GM23338 (cell line): ENCODE measurements at regions not wholly inside any gene's neighbourhood (a gene's known extent, or its start where the extent isn't known, plus 50 kb on each side); places are given as distances from the start of the nearest gene placed in this dataset.

Experiments
- ATAC-seq: fragments of 200-7000 bp; cut with Tn5 transposase; 3 replicates; pipeline ENCODE4 v1.9.1; 2020
- DNase-seq: peaks from one replicate; pipeline ENCODE4 v3.0.0-alpha.2; 2015; ENCODE audit warnings: low spot score
- H2AFZ ChIP-seq: fragments of 200-600 bp; sonication (generic); 2 replicates; pipeline ENCODE4 v1.8.0; 2016; ENCODE audit warnings: antibody characterized with exemption, mild to moderate bottlenecking, moderate library complexity
- H3F3A ChIP-seq: fragments of 200-600 bp; sonication (generic); replicated peaks from 2 replicates; pipeline ENCODE4 v1.8.0; 2017; ENCODE audit warnings: antibody characterized with exemption, mixed run types, low read depth
- H3K27ac ChIP-seq: fragments of 200-600 bp; sonication (generic); 2 replicates; pipeline ENCODE4 v1.6.1; 2016; ENCODE audit warnings: low read depth
- H3K27me3 ChIP-seq: fragments of 200-600 bp; sonication (generic); 2 replicates; pipeline ENCODE4 v1.8.0; 2016; ENCODE audit warnings: mild to moderate bottlenecking, mixed run types, moderate library complexity; ENCODE audit not compliant: insufficient read depth
- H3K36me3 ChIP-seq: fragments of 200-600 bp; sonication (generic); 2 replicates; pipeline ENCODE4 v1.8.0; 2016; ENCODE audit warnings: mild to moderate bottlenecking; ENCODE audit not compliant: insufficient read depth
- H3K4me1 ChIP-seq: fragments of 200-600 bp; sonication (generic); 2 replicates; pipeline ENCODE4 v1.8.0; 2016; ENCODE audit warnings: mild to moderate bottlenecking, moderate library complexity; ENCODE audit not compliant: insufficient read depth
- H3K4me2 ChIP-seq: fragments of 200-600 bp; sonication (generic); 2 replicates; pipeline ENCODE4 v1.7.1; 2017; ENCODE audit warnings: mixed run types
- H3K4me3 ChIP-seq: fragments of 200-600 bp; sonication (generic); 2 replicates; pipeline ENCODE4 v1.6.1; 2016; ENCODE audit warnings: mixed run types
- H3K79me2 ChIP-seq: fragments of 200-600 bp; sonication (generic); replicated peaks from 2 replicates; pipeline ENCODE4 v1.8.0; 2017; ENCODE audit warnings: mild to moderate bottlenecking; ENCODE audit not compliant: insufficient read depth
- H3K9me2 ChIP-seq: fragments of 200-600 bp; sonication (generic); 2 replicates; pipeline ENCODE4 v1.8.0; 2017; ENCODE audit not compliant: insufficient read depth
- H4K20me1 ChIP-seq: fragments of 200-600 bp; sonication (generic); replicated peaks from 2 replicates; pipeline ENCODE4 v1.8.0; 2017; ENCODE audit warnings: mild to moderate bottlenecking; ENCODE audit not compliant: insufficient read depth
- H3K27ac Mint-ChIP-seq: 2 replicates; pipeline ENCODE4 v1.8.0; 2020; ENCODE audit warnings: inconsistent platforms, mild to moderate bottlenecking, moderate library complexity, mixed read lengths
- H3K27me3 Mint-ChIP-seq: 3 replicates; pipeline ENCODE4 v1.8.0; 2022; ENCODE audit warnings: low read depth, mild to moderate bottlenecking, moderate library complexity, mixed read lengths, inconsistent platforms; ENCODE audit not compliant: insufficient read depth, poor library complexity
- H3K36me3 Mint-ChIP-seq: 3 replicates; pipeline ENCODE4 v1.8.0; 2021; ENCODE audit warnings: low read depth, mild to moderate bottlenecking, inconsistent platforms, moderate library complexity, mixed read lengths
- H3K4me1 Mint-ChIP-seq: 3 replicates; pipeline ENCODE4 v1.8.0; 2020; ENCODE audit warnings: mild to moderate bottlenecking, inconsistent platforms, mixed read lengths
- H3K4me3 Mint-ChIP-seq: 3 replicates; pipeline ENCODE4 v1.8.0; 2021; ENCODE audit warnings: moderate library complexity, mild to moderate bottlenecking, inconsistent platforms, mixed read lengths
- H3K9me3 Mint-ChIP-seq: 3 replicates; pipeline ENCODE4 v1.8.0; 2020; ENCODE audit warnings: moderate library complexity, mild to moderate bottlenecking, inconsistent platforms, mixed read lengths
- CREB1 ChIP-seq: fragments of 250-450 bp; sonication (Bioruptor Pico); IDR thresholded peaks from 2 replicates; pipeline ENCODE4 v1.5.0; 2020; ENCODE audit warnings: low read depth, mild to moderate bottlenecking, moderate library complexity
- CTCF ChIP-seq, 2 experiments: fragments of 200-600 bp in 1 of 2; sonication (generic) in 1 of 2; conservative IDR thresholded peaks; 2 replicates each; pipeline versions ENCODE4 v1.5.1 to v1.6.1; 2016 to 2017; ENCODE audit warnings: antibody characterized with exemption in 2 of 2, low read depth in 2 of 2, mild to moderate bottlenecking in 2 of 2, moderate library complexity in 1 of 2
- EZH2 ChIP-seq: fragments of 200-600 bp; sonication (generic); IDR thresholded peaks from one replicate; pipeline ENCODE4 v1.8.0; 2017; ENCODE audit warnings: antibody characterized with exemption, mild to moderate bottlenecking, low read depth; ENCODE audit not compliant: unreplicated experiment
- JUNB ChIP-seq: IDR thresholded peaks from one replicate; pipeline ENCODE4 v1.6.1; 2016; ENCODE audit warnings: antibody characterized with exemption; ENCODE audit not compliant: unreplicated experiment
- NANOG ChIP-seq: IDR thresholded peaks from 2 replicates; pipeline ENCODE4 v1.6.1; 2016; ENCODE audit warnings: antibody characterized with exemption, borderline replicate concordance
- POLR2AphosphoS5 ChIP-seq: IDR thresholded peaks from 2 replicates; pipeline ENCODE4 v1.6.1; 2016; ENCODE audit warnings: antibody characterized with exemption, low read depth
- STAT1 ChIP-seq: IDR thresholded peaks from one replicate; pipeline ENCODE4 v1.6.1; 2016; ENCODE audit warnings: antibody characterized with exemption; ENCODE audit not compliant: unreplicated experiment
- ZNF114 ChIP-seq: fragments of 250-450 bp; sonication (Bioruptor Pico); IDR thresholded peaks from 2 replicates; pipeline ENCODE4 v1.5.0; 2020; ENCODE audit warnings: mild to moderate bottlenecking, moderate library complexity
- TF ChIP-seq, protein P1 (sequence below): fragments of 250-450 bp; sonication (Bioruptor Pico); IDR thresholded peaks from 2 replicates; pipeline ENCODE4 v1.5.0; 2020; ENCODE audit warnings: mild to moderate bottlenecking, moderate library complexity
- TF ChIP-seq, protein P2 (sequence below): IDR thresholded peaks from 2 replicates; pipeline ENCODE4 v1.6.1; 2016; ENCODE audit warnings: antibody characterized with exemption

- no peaks in the 10 kb centered on the region for H4K20me1 ChIP-seq
- no peak for DNase-seq
- H3K27ac ChIP-seq, result no peak overlapping the region
- no peak overlapping the region for H2AFZ ChIP-seq
- no peak for ATAC-seq
- no peaks in the 10 kb centered on the region for H3K79me2 ChIP-seq
- H3K4me1 Mint-ChIP-seq, result no peaks in the 10 kb centered on the region
- H3K4me1 ChIP-seq, result no peaks in the 10 kb centered on the region
- no peaks in the 10 kb centered on the region for H3K36me3 ChIP-seq
- TF ChIP-seq EZH2 (no peak), NANOG (no peak), CREB1 (no peak), CTCF (conservative IDR thresholded peaks at IDR 0.05; ENCODE audit: low read depth in 2 of 2) (no peak), STAT1 (no peak), JUNB (no peak), POLR2AphosphoS5 (no peak), ZNF114 (CRISPR knock-in tag) (no peak)
- TF ChIP-seq, protein P1, sequence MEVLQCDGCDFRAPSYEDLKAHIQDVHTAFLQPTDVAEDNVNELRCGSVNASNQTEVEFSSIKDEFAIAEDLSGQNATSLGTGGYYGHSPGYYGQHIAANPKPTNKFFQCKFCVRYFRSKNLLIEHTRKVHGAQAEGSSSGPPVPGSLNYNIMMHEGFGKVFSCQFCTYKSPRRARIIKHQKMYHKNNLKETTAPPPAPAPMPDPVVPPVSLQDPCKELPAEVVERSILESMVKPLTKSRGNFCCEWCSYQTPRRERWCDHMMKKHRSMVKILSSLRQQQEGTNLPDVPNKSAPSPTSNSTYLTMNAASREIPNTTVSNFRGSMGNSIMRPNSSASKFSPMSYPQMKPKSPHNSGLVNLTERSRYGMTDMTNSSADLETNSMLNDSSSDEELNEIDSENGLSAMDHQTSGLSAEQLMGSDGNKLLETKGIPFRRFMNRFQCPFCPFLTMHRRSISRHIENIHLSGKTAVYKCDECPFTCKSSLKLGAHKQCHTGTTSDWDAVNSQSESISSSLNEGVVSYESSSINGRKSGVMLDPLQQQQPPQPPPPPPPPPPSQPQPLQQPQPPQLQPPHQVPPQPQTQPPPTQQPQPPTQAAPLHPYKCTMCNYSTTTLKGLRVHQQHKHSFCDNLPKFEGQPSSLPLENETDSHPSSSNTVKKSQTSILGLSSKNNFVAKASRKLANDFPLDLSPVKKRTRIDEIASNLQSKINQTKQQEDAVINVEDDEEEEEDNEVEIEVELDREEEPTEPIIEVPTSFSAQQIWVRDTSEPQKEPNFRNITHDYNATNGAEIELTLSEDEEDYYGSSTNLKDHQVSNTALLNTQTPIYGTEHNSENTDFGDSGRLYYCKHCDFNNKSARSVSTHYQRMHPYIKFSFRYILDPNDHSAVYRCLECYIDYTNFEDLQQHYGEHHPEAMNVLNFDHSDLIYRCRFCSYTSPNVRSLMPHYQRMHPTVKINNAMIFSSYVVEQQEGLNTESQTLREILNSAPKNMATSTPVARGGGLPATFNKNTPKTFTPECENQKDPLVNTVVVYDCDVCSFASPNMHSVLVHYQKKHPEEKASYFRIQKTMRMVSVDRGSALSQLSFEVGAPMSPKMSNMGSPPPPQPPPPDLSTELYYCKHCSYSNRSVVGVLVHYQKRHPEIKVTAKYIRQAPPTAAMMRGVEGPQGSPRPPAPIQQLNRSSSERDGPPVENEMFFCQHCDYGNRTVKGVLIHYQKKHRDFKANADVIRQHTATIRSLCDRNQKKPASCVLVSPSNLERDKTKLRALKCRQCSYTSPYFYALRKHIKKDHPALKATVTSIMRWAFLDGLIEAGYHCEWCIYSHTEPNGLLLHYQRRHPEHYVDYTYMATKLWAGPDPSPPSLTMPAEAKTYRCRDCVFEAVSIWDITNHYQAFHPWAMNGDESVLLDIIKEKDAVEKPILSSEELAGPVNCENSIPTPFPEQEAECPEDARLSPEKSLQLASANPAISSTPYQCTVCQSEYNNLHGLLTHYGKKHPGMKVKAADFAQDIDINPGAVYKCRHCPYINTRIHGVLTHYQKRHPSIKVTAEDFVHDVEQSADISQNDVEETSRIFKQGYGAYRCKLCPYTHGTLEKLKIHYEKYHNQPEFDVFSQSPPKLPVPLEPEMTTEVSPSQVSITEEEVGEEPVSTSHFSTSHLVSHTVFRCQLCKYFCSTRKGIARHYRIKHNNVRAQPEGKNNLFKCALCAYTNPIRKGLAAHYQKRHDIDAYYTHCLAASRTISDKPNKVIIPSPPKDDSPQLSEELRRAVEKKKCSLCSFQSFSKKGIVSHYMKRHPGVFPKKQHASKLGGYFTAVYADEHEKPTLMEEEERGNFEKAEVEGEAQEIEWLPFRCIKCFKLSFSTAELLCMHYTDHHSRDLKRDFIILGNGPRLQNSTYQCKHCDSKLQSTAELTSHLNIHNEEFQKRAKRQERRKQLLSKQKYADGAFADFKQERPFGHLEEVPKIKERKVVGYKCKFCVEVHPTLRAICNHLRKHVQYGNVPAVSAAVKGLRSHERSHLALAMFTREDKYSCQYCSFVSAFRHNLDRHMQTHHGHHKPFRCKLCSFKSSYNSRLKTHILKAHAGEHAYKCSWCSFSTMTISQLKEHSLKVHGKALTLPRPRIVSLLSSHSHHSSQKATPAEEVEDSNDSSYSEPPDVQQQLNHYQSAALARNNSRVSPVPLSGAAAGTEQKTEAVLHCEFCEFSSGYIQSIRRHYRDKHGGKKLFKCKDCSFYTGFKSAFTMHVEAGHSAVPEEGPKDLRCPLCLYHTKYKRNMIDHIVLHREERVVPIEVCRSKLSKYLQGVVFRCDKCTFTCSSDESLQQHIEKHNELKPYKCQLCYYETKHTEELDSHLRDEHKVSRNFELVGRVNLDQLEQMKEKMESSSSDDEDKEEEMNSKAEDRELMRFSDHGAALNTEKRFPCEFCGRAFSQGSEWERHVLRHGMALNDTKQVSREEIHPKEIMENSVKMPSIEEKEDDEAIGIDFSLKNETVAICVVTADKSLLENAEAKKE (CRISPR knock-in tag), result no peak
- TF ChIP-seq, protein P2, sequence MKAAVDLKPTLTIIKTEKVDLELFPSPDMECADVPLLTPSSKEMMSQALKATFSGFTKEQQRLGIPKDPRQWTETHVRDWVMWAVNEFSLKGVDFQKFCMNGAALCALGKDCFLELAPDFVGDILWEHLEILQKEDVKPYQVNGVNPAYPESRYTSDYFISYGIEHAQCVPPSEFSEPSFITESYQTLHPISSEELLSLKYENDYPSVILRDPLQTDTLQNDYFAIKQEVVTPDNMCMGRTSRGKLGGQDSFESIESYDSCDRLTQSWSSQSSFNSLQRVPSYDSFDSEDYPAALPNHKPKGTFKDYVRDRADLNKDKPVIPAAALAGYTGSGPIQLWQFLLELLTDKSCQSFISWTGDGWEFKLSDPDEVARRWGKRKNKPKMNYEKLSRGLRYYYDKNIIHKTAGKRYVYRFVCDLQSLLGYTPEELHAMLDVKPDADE, result no peak
- H3F3A ChIP-seq, result no peaks in the 10 kb centered on the region
- no peaks in the 10 kb centered on the region for H3K27me3 ChIP-seq
- H3K4me3 Mint-ChIP-seq, result no peak overlapping the region
- peaks cover 8% of the 10 kb centered on the region for H3K36me3 Mint-ChIP-seq
- H3K9me2 ChIP-seq, result no peaks in the 10 kb centered on the region; the same call in 1 of the 2 replicates
- H3K27me3 Mint-ChIP-seq, result peaks cover 20% of the 10 kb centered on the region
- H3K9me3 Mint-ChIP-seq, result peaks cover 15% of the 10 kb centered on the region
- H3K4me2 ChIP-seq, result no peak overlapping the region
- H3K27ac Mint-ChIP-seq, result no peak overlapping the region
- no peak overlapping the region for H3K4me3 ChIP-seq
These were observed 116.3 kb upstream of the ID2 start for GRCh38 chr2:8565399-8566154.
